Suprapubic skin (tissue), 4 donors: ENCODE measurements at regions not wholly inside any gene's neighbourhood (a gene's known extent, or its start where the extent isn't known, plus 50 kb on each side); places are given as distances from the start of the nearest gene placed in this dataset.
"Not testable (repeated sequence)": the region's sequence is repeated elsewhere in the genome, so short reads cannot be mapped to it uniquely, and the experiment has no call there.

ENCODE experiments used
- DNase-seq, 2 donors: peaks; one replicate each; pipeline ENCODE4 v3.0.0-alpha.2; 2019; ENCODE audit warnings: low spot score in 2 of 2
- H3K27ac ChIP-seq: fragments of 200-600 bp; sonication (generic); one replicate; pipeline ENCODE4 v1.5.1; 2019
- H3K27me3 ChIP-seq: fragments of 200-600 bp; sonication (generic); one replicate; pipeline ENCODE4 v1.5.1; 2019
- H3K36me3 ChIP-seq: fragments of 200-600 bp; sonication (generic); one replicate; pipeline ENCODE4 v1.5.1; 2019
- H3K4me1 ChIP-seq: fragments of 200-600 bp; sonication (generic); one replicate; pipeline ENCODE4 v1.5.1; 2019
- H3K4me3 ChIP-seq: fragments of 200-600 bp; sonication (generic); one replicate; pipeline ENCODE4 v1.5.1; 2019; ENCODE audit warnings: mild to moderate bottlenecking
- H3K9me3 ChIP-seq: fragments of 200-600 bp; sonication (generic); one replicate; pipeline ENCODE4 v1.5.1; 2019
- CTCF ChIP-seq, 2 donors: fragments of 200-600 bp in 1 of 2; fragments of 450-650 bp in 1 of 2; sonication (generic) in 1 of 2; IDR thresholded peaks; one replicate each; pipeline ENCODE4 v1.5.1; 2016 to 2019; ENCODE audit warnings: antibody characterized with exemption in 2 of 2, mild to moderate bottlenecking in 1 of 2, moderate library complexity in 1 of 2
- EP300 ChIP-seq: sonication (generic); formaldehyde crosslinking; IDR thresholded peaks from one replicate; pipeline ENCODE4 v1.6.1; 2017; ENCODE audit warnings: antibody characterized with exemption
- POLR2A ChIP-seq, 2 donors: fragments of 450-650 bp; IDR thresholded peaks; one replicate each; pipeline ENCODE4 v1.6.1; 2017; ENCODE audit warnings: antibody characterized with exemption in 2 of 2, mild to moderate bottlenecking in 2 of 2, moderate library complexity in 2 of 2
- POLR2AphosphoS5 ChIP-seq, 3 donors: sonication (generic); formaldehyde crosslinking; IDR thresholded peaks; one replicate each; pipeline ENCODE4 v1.6.1; 2017; ENCODE audit warnings: antibody characterized with exemption in 3 of 3
- WGBS: methylation state at CpG from one replicate; pipeline ENCODE4 v1.1.5; 2018; 5-methylcytosine and 5-hydroxymethylcytosine counted together

- Histone ChIP-seq H3K36me3 (no peaks in the 10 kb centered on the region), H3K4me1 (no peaks in the 10 kb centered on the region), H3K27ac (no peak overlapping the region), H3K27me3 (no peaks in the 10 kb centered on the region), H3K4me3 (no peak overlapping the region), H3K9me3 (no peaks in the 10 kb centered on the region)
- no peak for TF ChIP-seq CTCF (IDR thresholded peaks at IDR 0.05)
- TF ChIP-seq EP300, result no peak
- TF ChIP-seq POLR2A (IDR thresholded peaks at IDR 0.05), result no peak
- no peak for TF ChIP-seq POLR2AphosphoS5 (IDR thresholded peaks at IDR 0.05)
- WGBS, result 74% methylated on average over 5 of the region's 5 CpGs
- DNase-seq, result no peak
These were observed 767.4 kb downstream of the TDRD15 start for GRCh38 chr2:21891191-21891590.

- Histone ChIP-seq H3K36me3 (no peaks in the 10 kb centered on the region), H3K27ac (no peak overlapping the region), H3K4me3 (no peak overlapping the region), H3K4me1 (no peaks in the 10 kb centered on the region), H3K9me3 (no peaks in the 10 kb centered on the region), H3K27me3 (no peaks in the 10 kb centered on the region)
- TF ChIP-seq CTCF (IDR thresholded peaks at IDR 0.05), result no peak
- no peak for TF ChIP-seq POLR2A (IDR thresholded peaks at IDR 0.05)
- TF ChIP-seq EP300, result no peak
- no peak for TF ChIP-seq POLR2AphosphoS5 (IDR thresholded peaks at IDR 0.05)
- 88% methylated on average over 8 of the region's 8 CpGs for WGBS
- no peak for DNase-seq
These were observed 768.4 kb downstream of the TDRD15 start for GRCh38 chr2:21892140-21892539.

- WGBS, result 74% methylated on average over 5 of the region's 5 CpGs
- H3K4me3 ChIP-seq, result no peak overlapping the region
- no peaks in the 10 kb centered on the region for H3K4me1 ChIP-seq
- TF ChIP-seq CTCF (IDR thresholded peaks at IDR 0.05) (no peak), POLR2A (IDR thresholded peaks at IDR 0.05) (no peak), POLR2AphosphoS5 (IDR thresholded peaks at IDR 0.05) (no peak), EP300 (no peak)
- H3K36me3 ChIP-seq, result no peaks in the 10 kb centered on the region
- no peaks in the 10 kb centered on the region for H3K9me3 ChIP-seq
- H3K27me3 ChIP-seq, result no peaks in the 10 kb centered on the region
- no peak for DNase-seq
- no peak overlapping the region for H3K27ac ChIP-seq
These were observed 771.4 kb downstream of the TDRD15 start for GRCh38 chr2:21895200-21895599.

GRCh38 chr2:21908712-21909380, 785.1 kb downstream of the TDRD15 start:
- WGBS, result 95% methylated on average over 26 of the region's 26 CpGs

GRCh38 chr2:21910832-21911507, 787.2 kb downstream of the TDRD15 start:
- Histone ChIP-seq H3K36me3 (no peaks in the 10 kb centered on the region), H3K4me3 (no peak overlapping the region), H3K4me1 (no peaks in the 10 kb centered on the region), H3K27me3 (no peaks in the 10 kb centered on the region), H3K27ac (no peak overlapping the region), H3K9me3 (no peaks in the 10 kb centered on the region)
- TF ChIP-seq CTCF (IDR thresholded peaks at IDR 0.05) (no peak), EP300 (no peak), POLR2AphosphoS5 (IDR thresholded peaks at IDR 0.05) (no peak), POLR2A (IDR thresholded peaks at IDR 0.05) (no peak)
- WGBS, result 89% methylated on average over 5 of the region's 6 CpGs
- no peak for DNase-seq

More at GRCh38 chr2:21908712-21909380, 785.1 kb downstream of the TDRD15 start:
- H3K4me3 ChIP-seq, H3K4me1 ChIP-seq, DNase-seq, H3K27me3 ChIP-seq, H3K9me3 ChIP-seq, H3K36me3 ChIP-seq, H3K27ac ChIP-seq: not testable (repeated sequence)
